HUDEP-2 (cell line): ENCODE measurements at regions not wholly inside any gene's neighbourhood (a gene's known extent, or its start where the extent isn't known, plus 50 kb on each side); places are given as distances from the start of the nearest gene placed in this dataset.
"Not testable (repeated sequence)": the region's sequence is repeated elsewhere in the genome, so short reads cannot be mapped to it uniquely, and the experiment has no call there.

Experiments
- DNase-seq, 76 experiments: peaks; one replicate each; lab custom pipeline; 2025; ENCODE audit not compliant: unreplicated experiment in 76 of 76; lab: John Stamatoyannopoulos, UW

- no peak for DNase-seq
These were observed 220.8 kb upstream of the THUMPD2 start for GRCh38 chr2:39999864-40000263.

DNA sequence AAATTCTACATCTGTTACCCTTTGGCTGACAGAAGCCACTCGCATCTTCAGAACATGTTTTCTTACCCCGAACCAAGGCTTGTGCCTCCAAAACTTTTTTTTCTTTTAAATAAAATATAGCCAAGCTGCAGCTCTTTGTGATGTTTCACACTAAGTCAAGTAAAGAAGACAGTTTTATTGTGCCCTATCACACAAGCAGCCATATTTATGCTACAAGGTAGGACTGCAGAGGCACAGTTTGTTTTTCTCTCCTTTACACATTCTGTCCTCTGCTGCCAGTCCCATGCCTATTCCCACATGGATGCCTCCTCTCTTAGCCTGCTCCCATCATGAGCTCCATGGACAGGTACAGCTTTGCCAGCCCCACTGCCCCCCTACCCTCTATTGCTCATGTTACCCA lies 219.6 kb upstream of the THUMPD2 start:
- no peak for DNase-seq

DNA sequence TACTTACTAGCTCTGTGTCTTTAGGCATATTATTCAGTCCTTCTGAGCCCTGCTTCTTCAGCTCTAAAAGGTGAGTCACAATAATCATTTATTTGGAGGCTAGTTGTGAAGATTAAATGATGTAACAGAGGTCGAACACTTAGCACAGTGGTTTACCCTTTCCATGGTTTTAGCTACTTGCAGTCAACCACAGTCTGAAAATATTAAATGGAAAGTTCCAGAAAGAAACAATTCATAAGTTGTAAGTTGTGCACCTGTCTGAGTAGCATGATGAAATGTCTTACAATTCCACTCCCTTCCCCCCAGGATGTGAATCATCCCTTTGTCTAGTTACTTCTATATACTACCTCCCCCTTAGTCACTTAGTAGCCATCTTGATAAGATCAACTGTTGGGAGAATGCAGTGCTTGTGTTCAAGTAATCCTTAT lies 217.6 kb upstream of the THUMPD2 start:
- peak in 2 of 76 experiments; percentile 3 to 6 for DNase-seq

- DNase-seq: no peak
These were observed 216.1 kb upstream of the THUMPD2 start for GRCh38 chr2:39995005-39995737.

GRCh38 chr2:39994151-39994550 lies 215.1 kb upstream of the THUMPD2 start:
- DNase-seq: no peak

- no peak for DNase-seq
These were observed 212.2 kb upstream of the THUMPD2 start for GRCh38 chr2:39991298-39991697.

DNA sequence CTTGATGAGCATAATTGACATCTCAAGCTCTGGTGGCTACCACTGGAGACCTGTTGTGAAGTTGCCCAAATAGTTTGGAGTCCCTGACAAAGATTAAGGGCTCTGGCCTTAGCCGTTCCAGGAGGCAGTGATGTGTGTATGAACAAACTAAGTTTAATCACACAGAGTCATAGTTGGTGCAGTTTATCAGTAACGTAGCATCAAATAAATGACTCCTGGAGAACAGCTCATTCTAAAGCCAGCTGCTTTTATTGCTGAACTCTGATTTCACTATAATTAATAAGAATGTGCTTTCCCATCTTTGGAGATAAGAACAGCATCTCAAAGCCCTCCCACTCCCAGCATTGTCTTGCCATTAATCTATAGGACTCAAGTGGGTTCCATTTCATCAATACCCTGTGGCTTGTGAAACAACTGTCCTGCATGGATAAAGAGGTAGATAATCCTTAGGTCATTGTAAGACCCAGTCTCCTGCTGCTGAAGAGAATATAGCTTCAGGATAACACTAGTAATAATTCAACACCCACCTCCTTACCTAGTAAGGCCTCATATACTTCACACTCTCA lies 211.4 kb upstream of the THUMPD2 start:
- DNase-seq: no peak

DNA sequence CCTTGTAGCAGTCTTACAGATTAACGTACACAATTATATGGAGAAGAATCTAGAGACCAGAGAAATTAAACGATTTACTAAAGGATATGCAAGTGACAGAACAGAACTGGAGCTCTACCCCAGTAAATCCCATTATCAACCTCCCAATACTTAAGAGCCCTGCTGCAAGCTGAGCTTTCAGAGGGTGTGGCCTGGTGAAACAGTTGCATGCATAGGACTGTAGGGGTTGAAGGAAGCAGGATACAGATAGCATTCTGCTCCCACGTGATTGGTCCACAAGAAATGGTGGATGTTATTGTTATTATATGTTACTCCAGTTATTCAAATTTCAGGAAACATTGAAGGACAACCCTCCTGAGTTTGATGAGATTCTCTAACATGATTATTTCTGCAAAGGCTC lies 210.8 kb upstream of the THUMPD2 start:
- DNase-seq: no peak

DNA sequence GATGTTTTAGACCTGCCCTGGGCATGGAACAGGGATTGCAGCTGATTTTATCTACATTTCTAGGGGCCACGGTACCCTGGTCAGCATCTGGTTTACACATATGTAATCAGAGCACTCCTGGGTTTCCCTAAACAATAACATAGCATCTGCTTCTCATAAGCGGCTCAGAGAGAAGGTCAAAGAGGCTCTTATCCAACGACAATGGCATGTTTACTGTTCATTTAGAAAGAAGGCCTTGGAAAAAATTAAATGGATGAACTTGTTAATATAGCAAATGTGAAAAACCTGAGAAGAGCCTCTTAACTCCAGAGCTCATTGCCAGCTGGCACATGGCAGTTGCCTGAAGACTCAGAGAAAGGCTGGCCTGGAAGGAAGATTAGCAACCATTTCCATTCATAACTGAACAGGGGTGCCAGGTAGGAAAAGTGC lies 202.8 kb upstream of the THUMPD2 start:
- DNase-seq: no peak

- DNase-seq: no peak
These were observed 196.5 kb upstream of the THUMPD2 start for GRCh38 chr2:39975476-39976020.

DNA sequence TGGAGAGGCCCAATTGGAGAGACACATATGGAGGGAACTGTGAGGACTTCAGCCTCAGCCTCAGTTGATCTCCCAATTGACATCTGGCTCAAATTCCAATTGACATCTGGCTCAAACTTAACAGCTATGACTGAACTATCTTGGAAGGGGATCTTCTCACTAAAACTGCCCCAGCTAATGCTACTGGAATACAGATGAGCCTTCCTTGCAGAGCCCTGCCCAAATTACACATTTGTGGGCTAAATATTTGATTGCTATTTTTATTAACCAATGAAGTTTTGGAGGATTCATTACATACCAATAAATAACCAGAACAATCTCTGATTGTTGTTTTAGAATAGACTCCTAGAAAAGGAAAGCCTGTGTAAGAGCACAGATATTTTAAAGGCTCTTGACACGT lies 189.0 kb upstream of the THUMPD2 start:
- DNase-seq: no peak

DNA sequence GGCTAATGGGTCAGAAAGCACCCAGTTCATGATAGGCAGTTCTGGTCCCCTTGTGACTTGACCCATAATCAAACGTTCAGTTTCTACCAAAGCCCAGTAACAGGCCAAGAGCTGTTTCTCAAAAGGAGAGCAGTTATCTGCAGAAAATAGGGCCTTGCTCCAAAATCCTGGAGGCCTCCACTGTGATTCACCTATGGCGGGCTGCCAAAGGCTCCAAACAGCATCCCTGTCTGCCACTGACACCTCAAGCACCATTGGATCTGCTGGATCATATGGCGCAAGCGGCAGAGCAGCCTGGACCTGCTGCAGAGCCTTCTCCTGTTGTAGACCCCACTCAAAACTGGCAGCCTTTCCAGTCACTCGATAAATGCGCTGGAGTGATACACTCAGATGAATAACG lies 181.6 kb upstream of the THUMPD2 start:
- not testable (repeated sequence) for DNase-seq

GRCh38 chr2:39954346-39954745 lies 175.3 kb upstream of the THUMPD2 start:
- DNase-seq: no peak

GRCh38 chr2:39949131-39949530 lies 170.1 kb upstream of the THUMPD2 start:
- no peak for DNase-seq

DNA sequence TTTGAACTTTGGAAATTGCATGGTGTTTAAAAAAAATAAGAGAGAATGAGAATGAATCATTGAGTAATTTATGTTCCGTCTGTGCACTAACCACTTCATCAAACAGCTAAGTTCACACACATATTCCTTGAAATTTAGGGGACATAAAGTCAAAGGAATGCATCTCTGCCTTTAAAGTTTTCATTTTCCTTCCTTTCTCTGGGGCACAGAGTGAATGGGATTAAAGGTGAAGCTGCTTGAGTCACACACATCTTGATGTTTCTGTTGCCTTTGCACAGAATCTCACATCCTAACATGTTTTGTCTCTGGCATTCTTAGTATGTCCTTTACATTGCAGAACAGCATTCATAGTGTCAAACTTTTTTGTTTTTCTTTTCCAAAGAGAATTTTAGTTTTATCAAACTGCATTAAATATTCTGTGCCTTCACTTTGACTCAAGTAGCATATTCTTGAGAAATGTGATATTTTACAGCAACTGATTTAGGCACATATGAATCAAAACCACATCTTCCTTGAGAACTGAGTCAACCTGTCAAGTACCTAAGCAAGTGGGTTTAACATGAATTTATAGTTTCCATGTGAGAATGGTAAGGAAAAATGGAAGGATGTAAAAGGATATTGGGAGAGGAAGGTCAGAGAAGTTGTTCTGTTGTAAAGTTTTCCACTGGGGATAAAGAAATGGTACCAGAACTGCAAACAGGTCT lies 169.1 kb upstream of the THUMPD2 start:
- DNase-seq: no peak

DNA sequence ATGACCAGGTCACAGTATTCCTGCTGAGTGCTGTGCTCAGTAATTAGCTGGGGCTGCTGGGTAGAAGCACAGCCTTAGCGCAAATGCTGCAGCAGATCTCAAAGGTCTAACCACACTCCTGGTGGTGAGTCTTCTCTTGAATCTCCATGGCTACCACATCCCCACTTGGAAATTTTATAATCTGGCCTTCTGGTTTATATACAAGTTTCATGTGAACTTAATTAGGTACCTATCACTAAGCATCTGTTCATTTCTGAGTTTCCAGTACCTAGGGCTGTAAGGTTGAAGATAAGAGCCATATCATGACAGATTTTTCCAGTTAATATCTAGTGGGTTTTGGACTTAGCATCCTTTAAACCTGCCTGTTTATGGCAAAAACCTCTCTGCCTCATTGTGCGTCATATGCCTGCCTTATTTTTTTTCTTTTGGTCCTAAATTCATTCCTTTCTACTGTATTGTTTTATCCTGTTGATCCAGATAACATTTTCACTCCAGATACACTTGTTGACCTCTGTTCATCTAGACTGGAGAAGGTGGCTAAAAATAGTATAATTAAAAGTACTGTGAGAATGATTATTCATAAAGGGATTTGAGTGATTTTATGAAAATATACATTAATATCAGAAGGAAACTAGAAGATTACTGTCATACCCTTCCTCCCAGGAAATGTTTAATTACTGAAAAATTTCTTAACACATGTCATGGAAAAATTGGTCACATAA lies 168.4 kb upstream of the THUMPD2 start:
- DNase-seq: no peak

- DNase-seq: no peak
These were observed 163.9 kb upstream of the THUMPD2 start for GRCh38 chr2:39942950-39943349.

DNA sequence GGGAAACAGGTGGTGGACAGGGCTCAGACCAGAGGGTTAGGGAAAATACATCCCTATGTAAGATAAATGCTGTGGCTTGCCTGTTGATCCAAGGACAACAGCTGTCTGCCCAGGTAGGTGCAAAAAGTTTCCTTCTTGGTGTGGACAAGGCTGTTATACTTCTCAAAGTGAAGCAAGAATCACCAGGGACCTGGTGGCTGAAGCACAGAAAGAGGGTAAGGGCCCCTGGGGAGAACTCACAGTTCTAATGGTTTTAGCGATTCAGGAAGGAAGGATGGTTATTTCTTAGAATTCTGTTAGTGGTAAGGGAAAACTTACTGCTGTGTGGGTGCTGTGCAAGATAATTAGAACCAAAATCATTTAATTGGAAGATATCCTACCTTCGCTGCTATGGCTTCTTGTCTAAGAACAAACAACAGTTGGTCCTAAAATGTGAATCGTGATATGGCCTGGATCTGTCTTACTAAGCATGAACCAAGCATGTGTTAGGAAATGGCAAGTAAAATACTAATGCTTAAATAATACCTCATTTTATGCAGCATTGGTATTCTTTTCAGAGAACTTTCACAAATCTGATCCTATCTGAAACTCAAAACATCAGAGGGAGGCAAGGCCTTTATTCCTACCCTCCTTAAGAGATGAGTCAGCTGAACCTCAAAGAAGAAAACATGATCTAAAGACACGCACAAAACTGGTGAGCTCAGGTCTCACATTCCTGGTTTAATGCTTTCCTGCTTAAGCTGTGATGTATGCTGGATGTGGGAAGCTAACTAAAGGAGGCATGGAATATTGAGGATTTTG lies 159.2 kb upstream of the THUMPD2 start:
- no peak for DNase-seq

DNA sequence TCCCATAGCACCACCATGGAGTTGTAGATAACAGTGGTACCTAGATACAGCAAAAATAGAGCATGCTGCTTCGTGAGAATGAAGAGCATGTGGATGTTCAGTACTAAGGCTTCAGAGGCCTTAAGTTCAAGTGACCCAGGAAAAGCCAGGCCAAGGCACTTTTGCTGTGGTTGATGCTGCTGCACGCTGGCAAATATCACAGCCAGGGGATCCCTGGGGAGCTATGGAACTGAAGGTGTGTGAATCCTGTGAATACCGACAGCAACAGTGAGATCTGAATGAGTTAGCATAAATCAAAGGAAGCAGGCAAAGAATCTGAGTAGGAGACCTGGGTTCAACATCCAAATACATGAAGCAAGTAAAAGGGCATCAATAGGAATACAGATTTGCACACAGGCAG lies 158.6 kb upstream of the THUMPD2 start:
- no peak for DNase-seq

DNA sequence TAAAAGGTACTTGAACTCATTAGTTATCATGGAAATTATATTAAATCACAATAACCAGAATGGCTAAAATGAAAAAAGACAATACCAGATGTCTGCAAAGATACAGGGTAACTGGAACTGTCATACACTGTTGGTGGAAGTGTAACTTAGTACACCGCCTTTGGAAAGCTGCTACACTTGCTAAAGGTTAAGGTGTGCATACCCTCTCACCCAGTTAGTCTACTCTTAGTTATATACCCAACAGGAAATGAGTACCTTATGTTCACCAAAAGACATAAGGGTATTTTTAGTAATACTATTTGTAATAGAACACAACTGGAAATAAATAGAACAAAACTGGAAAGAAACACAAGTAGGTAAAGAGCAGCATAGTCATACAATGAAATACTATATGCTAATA lies 155.8 kb upstream of the THUMPD2 start:
- DNase-seq: no peak
